Tibial artery (tissue), 4 donors: ENCODE measurements at regions not wholly inside any gene's neighbourhood (a gene's known extent, or its start where the extent isn't known, plus 50 kb on each side); places are given as distances from the start of the nearest gene placed in this dataset.
"Not testable (repeated sequence)": the region's sequence is repeated elsewhere in the genome, so short reads cannot be mapped to it uniquely, and the experiment has no call there.

Source experiments
- DNase-seq, 2 donors: peaks; one replicate each; pipeline ENCODE4 v3.0.0-alpha.2; 2019
- H3K27ac ChIP-seq, 2 donors: fragments of 200-600 bp; sonication (generic) in 1 of 2; 1 replicate in 1 of 2; 2 replicates in 1 of 2; pipeline ENCODE4 v1.5.1; 2018 to 2019; ENCODE audit warnings: mild to moderate bottlenecking in 1 of 2
- H3K27me3 ChIP-seq, 2 donors: fragments of 200-600 bp; sonication (generic) in 1 of 2; one replicate each; pipeline versions ENCODE4 v1.5.1 to v1.6.0; 2016 to 2019
- H3K36me3 ChIP-seq, 3 donors: fragments of 200-600 bp; sonication (generic) in 2 of 3; one replicate each; pipeline ENCODE4 v1.5.1; 2016 to 2019; ENCODE audit warnings: mild to moderate bottlenecking in 2 of 3
- H3K4me1 ChIP-seq, 4 donors: fragments of 200-600 bp; sonication (generic) in 2 of 4; 1 replicate in 3 of 4; 2 replicates in 1 of 4; pipeline ENCODE4 v1.5.1; 2016 to 2019
- H3K4me3 ChIP-seq, 2 donors: fragments of 200-600 bp; sonication (generic) in 1 of 2; 1 replicate in 1 of 2; 2 replicates in 1 of 2; pipeline ENCODE4 v1.5.1; 2018 to 2019; ENCODE audit warnings: mild to moderate bottlenecking in 2 of 2
- H3K9me3 ChIP-seq, 3 donors: fragments of 200-600 bp; sonication (generic) in 1 of 3; one replicate each; pipeline ENCODE4 v1.5.1; 2016 to 2019
- intact Hi-C: fragments of 100-400 bp; cut with DNase I; formaldehyde crosslinking; loops from one replicate; pipeline ENCODE4 v1.15.0; 2023; ENCODE audit warnings: low total_unique reads
- TF ChIP-seq, protein P1 (sequence below), 2 experiments: fragments of 200-600 bp in 1 of 2; fragments of 450-650 bp in 1 of 2; IDR thresholded peaks; one replicate each; pipeline ENCODE4 v1.5.1; 2017 to 2019; ENCODE audit warnings: antibody characterized with exemption in 2 of 2, mild to moderate bottlenecking in 1 of 2, moderate library complexity in 1 of 2

DNA sequence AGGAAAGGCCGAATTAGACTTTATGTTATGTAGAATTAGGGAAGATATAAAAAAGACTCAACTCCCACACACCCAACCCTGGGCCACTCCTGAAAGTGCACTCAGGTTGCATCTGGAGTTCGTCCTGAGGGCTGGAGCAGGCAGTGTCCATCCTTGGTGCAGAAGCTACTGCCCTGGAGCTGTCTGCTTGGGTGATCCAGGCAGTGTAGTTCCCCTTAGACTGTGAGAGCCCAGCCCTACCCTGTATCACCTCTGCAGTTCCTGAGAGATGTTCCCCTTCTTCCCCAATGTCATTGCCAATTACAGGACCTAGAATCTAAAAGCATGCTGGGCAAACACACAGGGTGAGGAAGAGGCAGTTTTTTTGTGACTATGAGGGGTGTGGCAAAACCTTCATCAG lies 368.3 kb upstream of the ST8SIA4 start:
- H3K36me3 ChIP-seq, result no peaks in the 10 kb centered on the region
- TF ChIP-seq, protein P1, sequence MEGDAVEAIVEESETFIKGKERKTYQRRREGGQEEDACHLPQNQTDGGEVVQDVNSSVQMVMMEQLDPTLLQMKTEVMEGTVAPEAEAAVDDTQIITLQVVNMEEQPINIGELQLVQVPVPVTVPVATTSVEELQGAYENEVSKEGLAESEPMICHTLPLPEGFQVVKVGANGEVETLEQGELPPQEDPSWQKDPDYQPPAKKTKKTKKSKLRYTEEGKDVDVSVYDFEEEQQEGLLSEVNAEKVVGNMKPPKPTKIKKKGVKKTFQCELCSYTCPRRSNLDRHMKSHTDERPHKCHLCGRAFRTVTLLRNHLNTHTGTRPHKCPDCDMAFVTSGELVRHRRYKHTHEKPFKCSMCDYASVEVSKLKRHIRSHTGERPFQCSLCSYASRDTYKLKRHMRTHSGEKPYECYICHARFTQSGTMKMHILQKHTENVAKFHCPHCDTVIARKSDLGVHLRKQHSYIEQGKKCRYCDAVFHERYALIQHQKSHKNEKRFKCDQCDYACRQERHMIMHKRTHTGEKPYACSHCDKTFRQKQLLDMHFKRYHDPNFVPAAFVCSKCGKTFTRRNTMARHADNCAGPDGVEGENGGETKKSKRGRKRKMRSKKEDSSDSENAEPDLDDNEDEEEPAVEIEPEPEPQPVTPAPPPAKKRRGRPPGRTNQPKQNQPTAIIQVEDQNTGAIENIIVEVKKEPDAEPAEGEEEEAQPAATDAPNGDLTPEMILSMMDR (IDR thresholded peaks at IDR 0.05), result no peak
- H3K4me3 ChIP-seq, result no peak overlapping the region
- H3K27ac ChIP-seq, result no peak overlapping the region
- H3K4me1 ChIP-seq, result no peaks in the 10 kb centered on the region
- H3K27me3 ChIP-seq, result no peaks in the 10 kb centered on the region
- no peaks in the 10 kb centered on the region for H3K9me3 ChIP-seq
- intact Hi-C loops, result no loop called here
- no peak for DNase-seq

DNA sequence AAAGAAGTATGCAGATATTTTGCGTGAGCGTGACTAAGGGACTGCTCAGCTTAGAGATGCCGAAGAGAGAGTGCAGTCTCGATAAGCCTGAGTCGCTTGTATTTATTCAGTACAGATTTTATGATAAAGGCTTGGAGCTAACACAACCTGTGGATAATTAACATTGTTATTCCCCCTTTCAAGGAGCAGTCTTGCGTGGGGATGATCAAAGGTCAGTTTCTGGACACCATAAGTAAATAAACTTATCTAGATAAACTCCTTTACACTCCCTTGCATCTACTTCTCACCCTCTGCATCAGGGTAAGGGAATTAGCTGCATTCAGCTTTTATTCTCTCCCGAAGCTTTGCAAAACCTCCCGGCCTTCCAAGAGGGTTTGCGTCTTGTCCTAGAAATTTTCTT lies 357.8 kb upstream of the ST8SIA4 start:
- Histone ChIP-seq H3K4me3 (no peak overlapping the region), H3K27ac (no peak overlapping the region), H3K27me3 (no peaks in the 10 kb centered on the region), H3K4me1 (no peaks in the 10 kb centered on the region), H3K36me3 (no peaks in the 10 kb centered on the region), H3K9me3 (no peaks in the 10 kb centered on the region)
- intact Hi-C loops, result no loop called here
- TF ChIP-seq, protein P1 (IDR thresholded peaks at IDR 0.05), result no peak
- no peak for DNase-seq

DNA sequence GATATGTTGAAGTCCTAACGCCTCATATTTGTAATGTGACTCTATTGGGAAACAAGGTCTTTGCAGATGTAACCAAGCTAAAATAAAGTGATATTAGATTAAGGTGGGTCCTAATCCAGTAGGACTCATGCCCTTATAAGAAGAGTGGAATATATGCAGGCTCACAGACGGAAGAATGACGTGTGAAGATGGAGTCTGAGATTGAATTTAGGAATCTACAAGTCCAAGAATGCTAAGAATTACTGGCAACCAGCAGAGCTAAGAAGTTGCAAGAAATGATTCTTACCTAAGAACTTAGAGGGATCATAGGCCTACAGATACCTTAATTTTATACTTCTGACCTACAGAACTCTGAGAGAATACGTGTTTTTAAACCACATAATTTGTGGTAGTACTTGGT lies 350.0 kb upstream of the ST8SIA4 start:
- Histone ChIP-seq H3K27me3 (no peaks in the 10 kb centered on the region), H3K4me1 (no peaks in the 10 kb centered on the region), H3K4me3 (no peak overlapping the region), H3K9me3 (no peaks in the 10 kb centered on the region), H3K27ac (no peak overlapping the region), H3K36me3 (no peaks in the 10 kb centered on the region)
- no peak for DNase-seq
- TF ChIP-seq, protein P1 (IDR thresholded peaks at IDR 0.05), result no peak
- intact Hi-C loops, result no loop called here

DNA sequence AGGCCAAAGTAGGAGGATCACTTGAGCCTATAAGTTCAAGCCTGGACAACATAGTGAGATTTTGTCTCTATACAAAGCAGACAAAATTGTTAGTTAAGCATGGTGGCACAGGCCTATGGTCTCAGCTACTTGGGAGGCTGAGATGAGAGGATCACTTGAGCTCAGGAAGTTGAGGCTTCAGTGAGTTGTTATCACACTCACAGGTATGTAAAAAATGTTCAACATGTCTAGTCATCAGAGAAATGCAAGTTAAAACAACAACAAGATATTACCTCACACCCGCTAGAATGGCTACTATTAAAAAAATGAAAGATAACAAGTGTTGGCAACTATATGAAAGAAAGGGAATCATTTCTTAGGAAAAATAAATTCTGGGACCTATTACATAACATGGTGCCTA lies 341.5 kb upstream of the ST8SIA4 start:
- Histone ChIP-seq H3K4me1 (no peaks in the 10 kb centered on the region), H3K27me3 (no peaks in the 10 kb centered on the region), H3K9me3 (peaks cover 0 to 3% (median 3%) of the 10 kb centered on the region in 3 donors), H3K27ac (no peak overlapping the region), H3K4me3 (no peak overlapping the region), H3K36me3 (no peaks in the 10 kb centered on the region)
- TF ChIP-seq, protein P1 (IDR thresholded peaks at IDR 0.05), result no peak
- intact Hi-C loops, result no loop called here
- DNase-seq, result no peak

DNA sequence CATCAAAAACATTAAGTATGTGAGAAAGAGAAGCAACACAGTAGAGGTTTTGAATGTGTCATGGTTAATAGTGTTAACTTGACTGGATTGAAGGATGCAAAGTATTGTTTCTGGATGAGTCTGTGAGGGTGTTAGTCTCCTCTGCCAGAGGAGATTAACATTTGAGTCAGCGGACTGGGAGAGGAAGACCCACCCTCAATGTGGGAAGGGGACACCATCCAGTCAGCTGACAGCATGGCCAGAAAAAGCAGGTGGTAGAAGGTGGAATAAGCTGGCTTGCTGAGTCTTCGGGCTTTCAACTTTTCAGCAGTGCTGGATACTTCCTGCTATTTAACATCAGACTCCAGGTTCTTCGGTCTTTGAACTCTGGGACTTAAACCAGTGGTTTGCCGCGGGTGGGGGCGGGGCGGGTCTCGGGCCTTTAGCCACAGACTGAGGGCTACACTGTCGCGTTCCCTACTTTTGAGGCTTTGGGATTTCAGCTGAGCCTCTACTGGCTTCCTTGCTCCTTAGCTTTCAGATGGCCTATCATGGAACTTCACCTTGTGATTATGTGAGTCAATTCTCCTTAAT lies 309.9 kb upstream of the ST8SIA4 start:
- intact Hi-C loops, result no loop called here
- no peaks in the 10 kb centered on the region for H3K27me3 ChIP-seq
- DNase-seq, result no peak
- H3K9me3 ChIP-seq, result no peaks in the 10 kb centered on the region
- no peak overlapping the region for H3K27ac ChIP-seq
- TF ChIP-seq, protein P1 (IDR thresholded peaks at IDR 0.05), result no peak
- H3K36me3 ChIP-seq, result no peaks in the 10 kb centered on the region
- H3K4me1 ChIP-seq, result no peaks in the 10 kb centered on the region
- no peak overlapping the region for H3K4me3 ChIP-seq

DNA sequence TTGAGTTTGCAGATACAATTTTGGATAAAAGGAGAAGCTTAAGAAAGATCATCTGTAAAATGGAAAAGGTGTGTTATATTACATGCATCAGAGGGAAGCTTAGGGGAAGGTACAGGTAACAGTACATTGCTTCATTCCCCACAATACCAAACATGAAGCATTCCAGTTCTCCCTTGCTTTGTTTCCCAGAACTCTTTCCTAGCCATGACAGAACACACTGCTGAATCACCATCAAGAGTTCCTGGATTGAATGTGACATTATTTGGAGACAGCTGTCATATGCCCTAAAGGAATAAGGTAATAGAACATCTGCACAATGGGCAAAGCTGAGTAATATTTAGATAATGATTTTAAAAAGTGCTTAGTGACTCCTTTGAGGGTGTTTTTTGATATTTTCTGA lies 303.5 kb upstream of the ST8SIA4 start:
- intact Hi-C loops, result no loop called here
- Histone ChIP-seq H3K36me3 (no peaks in the 10 kb centered on the region), H3K4me1 (no peaks in the 10 kb centered on the region), H3K27me3 (no peaks in the 10 kb centered on the region), H3K9me3 (no peaks in the 10 kb centered on the region), H3K4me3 (no peak overlapping the region), H3K27ac (no peak overlapping the region)
- DNase-seq, result no peak
- TF ChIP-seq, protein P1 (IDR thresholded peaks at IDR 0.05), result no peak

DNA sequence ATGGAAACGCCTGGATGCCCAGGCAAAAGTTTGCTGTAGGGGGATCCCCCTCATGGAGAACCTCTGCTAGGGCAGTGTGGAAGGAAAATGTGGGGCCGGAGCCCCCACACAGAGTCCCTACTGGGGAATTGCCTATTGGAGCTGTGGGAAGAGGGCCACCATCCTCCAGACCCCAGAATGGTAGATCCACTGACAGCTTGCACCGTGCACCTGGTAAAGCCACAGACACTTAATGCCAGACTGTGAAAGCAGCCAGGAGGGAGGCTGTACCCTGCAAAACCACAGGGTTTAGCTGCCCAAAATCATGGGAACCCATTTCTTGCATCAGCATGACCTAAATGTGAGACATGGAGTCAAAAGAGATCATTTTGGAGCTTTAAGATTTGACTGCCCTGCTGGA lies 302.0 kb upstream of the ST8SIA4 start:
- DNase-seq, H3K4me3 ChIP-seq, H3K27me3 ChIP-seq, intact Hi-C loops, H3K27ac ChIP-seq, H3K9me3 ChIP-seq, H3K4me1 ChIP-seq, H3K36me3 ChIP-seq: not testable (repeated sequence)

DNA sequence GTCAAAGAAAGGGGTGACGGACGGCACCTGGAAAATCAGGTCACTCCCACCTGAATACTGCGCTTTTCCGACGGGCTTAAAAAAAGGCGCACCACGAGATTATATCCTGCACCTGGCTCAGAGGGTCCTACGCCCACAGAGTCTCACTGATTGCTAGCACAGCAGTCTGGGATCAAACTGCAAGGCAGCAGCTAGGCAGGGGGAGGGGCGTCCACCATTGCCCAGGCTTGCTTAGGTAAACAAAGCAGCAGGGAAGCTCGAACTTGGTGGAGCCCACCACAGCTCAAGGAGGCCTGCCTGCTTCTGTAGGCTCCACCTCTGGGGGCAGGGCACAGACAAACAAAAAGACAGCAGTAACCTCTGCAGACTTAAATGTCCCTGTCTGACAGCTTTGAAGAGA lies 277.3 kb upstream of the ST8SIA4 start:
- DNase-seq, H3K36me3 ChIP-seq, intact Hi-C loops: not testable (repeated sequence)

More for the DNA sequence above, 277.3 kb upstream of the ST8SIA4 start:
- not testable (repeated sequence) for H3K27me3 ChIP-seq, H3K9me3 ChIP-seq, H3K4me3 ChIP-seq, H3K27ac ChIP-seq, H3K4me1 ChIP-seq
